ENCODE measurements at regions not wholly inside any gene's neighbourhood (a gene's known extent, or its start where the extent isn't known, plus 50 kb on each side); places are given as distances from the start of the nearest gene placed in this dataset.
"Not testable (repeated sequence)": the region's sequence is repeated elsewhere in the genome, so short reads cannot be mapped to it uniquely, and the experiment has no call there.

GRCh38 chr14:106268013-106268727 is 741.8 kb downstream of the TMEM121 start:
- no peak for DNase-seq (ENCODE audit: low spot score)

DNA sequence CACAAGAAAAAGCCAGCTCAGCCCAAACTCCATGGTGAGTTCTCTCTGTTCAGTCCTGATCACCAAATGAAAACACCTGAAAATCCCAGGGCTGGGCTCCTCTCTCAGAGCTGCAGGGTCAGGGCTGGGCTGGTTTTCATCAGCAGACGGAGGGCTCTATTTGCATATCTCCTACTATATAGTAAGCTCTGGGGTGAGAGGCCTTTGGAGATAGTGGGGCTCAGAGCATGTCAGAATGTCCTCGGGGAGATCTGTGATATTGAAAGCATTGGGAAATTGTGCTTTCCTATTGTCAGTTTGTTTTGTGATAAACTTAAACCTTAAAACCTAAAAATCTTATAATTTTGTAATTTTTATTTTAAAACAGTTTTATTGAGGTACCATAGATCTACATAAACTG is 742.6 kb downstream of the TMEM121 start:
- DNase-seq (ENCODE audit: low spot score): no peak

- no peak for DNase-seq (ENCODE audit: low spot score)
Observed at GRCh38 chr14:106269451-106270204, 743.2 kb downstream of the TMEM121 start.

- DNase-seq (ENCODE audit: low spot score): not testable (repeated sequence)
Observed at GRCh38 chr14:106270476-106271121, 744.2 kb downstream of the TMEM121 start.

DNA sequence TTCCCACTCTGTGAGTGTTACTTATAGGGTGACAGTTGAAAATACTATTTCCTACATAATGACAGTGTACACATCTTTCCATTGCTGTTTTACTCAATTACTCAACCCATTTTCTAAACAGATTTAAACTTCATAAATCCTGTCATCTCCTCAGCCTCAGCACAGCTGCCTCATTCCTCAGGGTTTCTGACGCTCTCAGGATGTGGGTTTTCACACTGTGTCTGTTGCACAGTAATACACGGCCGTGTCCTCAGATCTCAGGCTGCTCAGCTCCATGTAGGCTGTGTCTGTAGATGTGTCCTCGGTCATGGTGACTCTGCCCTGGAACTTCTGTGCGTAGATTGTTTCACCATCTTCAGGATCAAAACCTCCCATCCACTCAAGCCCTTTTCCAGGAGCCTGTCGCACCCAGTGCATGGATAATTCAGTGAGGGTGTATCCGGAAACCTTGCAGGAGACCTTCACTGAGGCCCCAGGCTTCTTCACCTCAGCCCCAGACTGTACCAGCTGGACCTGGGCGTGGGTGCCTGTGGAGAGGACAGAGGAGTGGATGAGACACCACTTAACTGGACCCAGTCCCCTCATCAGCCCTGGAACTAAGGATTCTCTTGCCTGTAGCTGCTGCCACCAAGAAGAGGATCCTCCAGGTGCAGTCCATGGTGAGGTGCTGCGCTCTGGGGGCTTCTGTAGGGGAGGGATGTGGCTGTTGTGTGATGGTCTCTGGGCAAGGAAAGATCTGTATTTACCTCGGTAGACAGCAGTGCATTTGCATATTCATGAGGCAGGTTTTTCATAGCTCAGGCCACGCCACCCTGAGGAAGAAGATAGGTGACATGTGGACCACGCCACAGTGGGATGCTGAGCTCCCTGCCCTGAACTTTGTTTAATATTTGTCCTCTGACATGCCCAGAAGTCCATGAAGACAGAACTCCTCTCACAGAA is 750.2 kb downstream of the TMEM121 start:
- no peak for DNase-seq (ENCODE audit: low spot score)

DNA sequence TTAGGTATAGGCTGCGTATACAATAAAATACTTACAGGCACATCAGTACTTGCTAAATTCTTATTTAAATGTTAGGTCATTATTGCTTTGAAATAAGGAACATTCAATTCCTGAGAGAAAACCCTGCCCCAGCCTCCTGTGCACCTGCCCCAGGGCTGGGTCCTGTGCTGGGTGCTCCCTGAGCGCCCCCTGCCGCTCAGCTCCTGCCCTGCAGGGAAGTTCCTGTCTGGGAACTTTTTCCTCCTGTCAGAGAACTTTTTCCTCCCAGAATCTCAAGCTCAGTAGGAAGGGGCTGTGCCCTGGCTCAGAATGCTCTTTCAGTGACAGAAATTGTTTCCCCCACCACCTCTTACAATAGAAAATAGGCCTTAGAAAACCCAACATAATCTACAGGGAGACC is 751.1 kb downstream of the TMEM121 start:
- DNase-seq (ENCODE audit: low spot score): no peak

GRCh38 chr14:106280876-106281275 is 754.5 kb downstream of the TMEM121 start:
- no peak for DNase-seq (ENCODE audit: low spot score)

- no peak for DNase-seq (ENCODE audit: low spot score)
Observed at GRCh38 chr14:106286697-106287290, 760.4 kb downstream of the TMEM121 start.

DNA sequence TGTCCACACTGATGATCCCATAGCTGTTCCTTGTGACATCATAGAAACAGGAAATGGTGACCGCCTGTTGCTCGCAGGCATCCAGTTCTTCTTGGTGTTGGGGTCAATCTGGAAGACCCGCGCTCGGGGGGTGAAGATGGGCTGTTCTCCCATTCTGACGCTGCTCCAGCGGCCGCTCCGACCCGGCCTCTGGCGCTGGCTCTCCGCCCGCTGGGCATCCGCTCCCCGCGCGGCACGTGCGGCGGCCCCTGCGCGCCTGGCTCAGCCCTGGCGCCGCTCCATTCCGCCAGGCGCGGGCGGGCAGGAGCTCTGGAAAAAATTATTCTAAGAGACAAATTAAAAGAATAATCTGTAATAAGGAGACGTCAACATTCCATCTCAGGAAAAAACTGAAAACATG is 761.1 kb downstream of the TMEM121 start:
- no peak for DNase-seq (ENCODE audit: low spot score)

DNA sequence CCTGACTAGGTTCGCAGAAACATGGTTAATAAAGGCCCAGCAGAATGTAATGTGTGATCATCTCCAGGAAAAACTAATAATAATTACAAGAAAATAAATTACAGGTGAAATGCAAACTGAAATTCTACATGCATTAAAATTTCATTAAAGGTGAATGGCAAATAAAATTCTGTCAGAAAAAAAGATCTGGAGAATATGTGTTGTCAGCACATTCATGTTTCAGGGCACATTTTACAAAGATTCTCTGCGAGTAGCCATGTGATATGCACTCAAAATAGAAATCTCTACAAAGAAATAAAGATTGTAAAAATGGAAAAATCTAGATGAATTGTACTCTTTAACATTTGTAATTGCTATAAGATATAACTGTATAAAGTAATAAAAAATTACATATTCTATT is 765.2 kb downstream of the TMEM121 start:
- no peak for DNase-seq (ENCODE audit: low spot score)

- DNase-seq (ENCODE audit: low spot score): no peak
Observed at GRCh38 chr14:106294324-106294723, 767.9 kb downstream of the TMEM121 start.

GRCh38 chr14:106300951-106301510 is 774.6 kb downstream of the TMEM121 start:
- not testable (repeated sequence) for DNase-seq (ENCODE audit: low spot score)

DNA sequence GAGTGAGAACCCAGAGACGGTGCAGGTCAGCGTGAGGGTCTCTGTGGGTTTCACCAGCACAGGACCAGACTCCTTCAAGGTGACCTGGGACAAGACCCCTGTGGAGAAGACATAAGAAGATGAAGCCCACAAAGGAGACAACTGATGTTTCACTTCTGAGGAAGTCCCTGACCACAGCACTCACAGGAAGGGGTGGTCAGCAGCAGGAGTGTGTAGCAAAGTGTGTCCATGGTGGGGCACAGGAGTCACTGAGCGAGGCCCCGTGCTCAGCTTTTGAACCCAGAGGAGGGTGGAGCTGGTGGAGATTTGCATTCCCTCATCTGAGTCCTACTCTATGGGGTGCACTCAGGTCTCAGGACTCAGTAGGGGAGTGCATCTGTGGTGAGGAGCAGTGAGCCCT is 775.2 kb downstream of the TMEM121 start:
- DNase-seq (ENCODE audit: low spot score): not testable (repeated sequence)

- no peak for DNase-seq (ENCODE audit: low spot score)
Observed at GRCh38 chr14:106302661-106303060, 776.3 kb downstream of the TMEM121 start.

- DNase-seq (ENCODE audit: low spot score): no peak
Observed at GRCh38 chr14:106304271-106304670, 777.9 kb downstream of the TMEM121 start.

DNA sequence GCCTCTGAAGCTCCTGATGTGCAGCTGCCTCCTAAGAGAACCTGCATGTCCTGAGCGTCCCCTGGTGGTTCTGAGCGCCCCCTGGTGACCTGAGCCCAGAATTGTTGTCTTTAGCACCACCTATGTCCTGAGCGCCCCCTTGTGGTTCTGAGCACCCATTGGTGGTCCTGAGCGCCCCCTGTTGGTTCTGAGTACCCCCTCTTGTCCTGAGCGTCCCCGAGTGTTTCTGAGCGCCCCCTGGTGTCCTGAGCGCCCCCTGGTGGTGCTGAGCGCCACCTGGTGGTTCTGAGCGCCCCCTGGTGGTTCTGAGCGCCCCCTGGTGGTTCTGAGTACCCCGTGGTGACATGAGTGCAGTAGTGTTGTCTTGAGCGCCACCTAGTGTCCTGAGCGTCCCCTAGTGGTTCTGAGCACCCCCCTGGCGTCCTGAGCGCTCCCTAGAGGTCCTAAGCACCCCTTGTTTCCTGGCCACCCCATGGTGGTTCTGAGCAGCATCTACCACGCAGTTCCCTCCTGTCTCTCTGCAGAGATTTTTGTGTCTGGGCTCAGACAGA is 782.5 kb downstream of the TMEM121 start:
- peak; percentile 25 for DNase-seq (ENCODE audit: low spot score)

DNA sequence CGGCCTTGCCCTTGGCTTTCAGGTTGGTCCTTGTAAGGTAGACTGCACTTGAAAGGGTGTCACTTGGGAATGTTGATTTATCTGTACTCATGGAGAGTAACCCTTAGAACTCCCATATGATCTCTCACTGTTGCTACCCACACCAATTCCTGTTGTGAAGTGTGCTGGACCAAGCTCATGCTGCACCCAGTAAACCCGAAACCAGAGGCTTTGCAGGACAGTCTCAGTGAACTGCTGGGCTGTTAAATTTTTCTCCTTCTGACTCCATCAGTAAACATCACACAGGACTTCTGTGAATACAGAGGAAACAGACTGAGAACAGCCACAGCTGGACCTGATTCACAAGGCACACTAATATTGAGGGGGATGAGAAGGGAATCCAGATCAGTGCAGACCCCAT is 783.0 kb downstream of the TMEM121 start:
- DNase-seq (ENCODE audit: low spot score): no peak

DNA sequence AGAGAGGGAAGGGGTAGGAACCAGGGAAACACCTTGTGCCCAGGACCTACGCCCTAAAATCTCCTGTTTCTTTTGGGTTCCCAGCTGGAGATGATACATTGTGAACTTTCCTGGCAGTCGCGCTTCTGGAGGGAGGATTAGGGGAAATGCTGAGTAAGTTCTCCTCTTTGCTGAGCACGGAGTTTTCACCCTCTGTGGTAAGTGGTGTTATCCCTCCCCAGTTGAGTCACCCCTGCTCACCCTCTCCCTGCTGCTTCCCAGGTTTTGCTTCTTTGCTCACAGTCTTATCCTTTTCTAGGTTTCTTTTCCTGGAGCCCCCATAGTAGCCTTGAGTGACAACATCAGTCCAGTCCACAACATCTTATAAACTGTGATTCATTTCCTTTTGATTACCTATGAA is 789.1 kb downstream of the TMEM121 start:
- no peak for DNase-seq (ENCODE audit: low spot score)

DNA sequence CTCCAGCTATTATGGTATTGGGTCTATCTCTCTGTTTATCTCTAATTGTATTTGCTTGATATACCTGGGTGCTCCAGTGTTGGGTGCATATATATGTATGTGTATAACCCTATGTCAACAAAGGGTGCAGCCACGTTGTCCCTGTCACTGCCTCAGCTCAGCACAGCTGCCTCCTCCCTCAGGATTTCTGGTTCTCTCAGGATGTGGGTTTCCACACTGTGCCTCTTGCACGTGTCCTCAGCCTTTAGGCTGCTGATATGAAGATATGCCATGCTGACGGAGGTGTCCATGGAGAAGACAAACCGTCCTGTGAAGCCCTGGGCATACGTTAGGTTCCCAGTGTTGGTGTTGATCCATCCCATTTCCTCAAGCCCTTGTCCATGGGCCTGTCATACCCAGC is 791.2 kb downstream of the TMEM121 start:
- no peak for DNase-seq (ENCODE audit: low spot score)

- no peak for DNase-seq (ENCODE audit: low spot score)
Observed at GRCh38 chr14:106318700-106319099, 792.3 kb downstream of the TMEM121 start.

DNA sequence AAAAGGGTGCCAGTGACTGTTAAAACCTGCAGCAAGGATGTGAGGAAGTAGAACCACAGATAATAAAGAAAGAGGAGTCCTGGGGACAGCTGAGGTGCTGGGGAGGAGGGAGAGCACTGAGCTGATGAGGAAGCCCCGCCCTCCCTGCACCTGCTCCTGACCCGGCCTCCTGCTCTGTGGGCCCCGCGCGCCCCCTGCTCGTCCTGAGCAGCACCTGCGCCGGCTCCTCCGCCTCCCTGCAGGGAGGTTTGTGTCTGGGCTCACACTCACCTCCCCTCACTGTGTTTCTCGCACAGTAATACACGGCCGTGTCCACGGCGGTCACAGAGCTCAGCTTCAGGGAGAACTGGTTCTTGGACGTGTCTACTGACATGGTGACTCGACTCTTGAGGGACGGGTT is 797.6 kb downstream of the TMEM121 start:
- DNase-seq (ENCODE audit: low spot score): not testable (repeated sequence)
